ENCODE measurements at regions not wholly inside any gene's neighbourhood (a gene's known extent, or its start where the extent isn't known, plus 50 kb on each side); places are given as distances from the start of the nearest gene placed in this dataset.

GRCh38 chrX:55161581-55161980 lies 58.6 kb upstream of the PAGE5 start:
- no peak for TF ChIP-seq CTCF (IDR thresholded peaks at IDR 0.05; ENCODE audit: poor library complexity)
- TF ChIP-seq EZH2 (IDR thresholded peaks at IDR 0.05; ENCODE audit: borderline replicate concordance) = no peak

Measured in hepatocyte (in vitro differentiated cells).